Stimulated activated CD4-positive, alpha-beta T cell treated with anti-CD3 and anti-CD28 coated beads, TNF-alpha, amount 100 ng/mL, for 24 hours (primary cell): ENCODE measurements at regions not wholly inside any gene's neighbourhood (a gene's known extent, or its start where the extent isn't known, plus 50 kb on each side); places are given as distances from the start of the nearest gene placed in this dataset.
A peak's percentile ranks its signal among the peaks of the same experiment; 100 is the strongest.

Source experiments
- DNase-seq, 3 experiments: peaks; one replicate each; pipeline ENCODE4 v3.0.0-alpha.2; 2020; ENCODE audit warnings: low read depth in 3 of 3

DNA sequence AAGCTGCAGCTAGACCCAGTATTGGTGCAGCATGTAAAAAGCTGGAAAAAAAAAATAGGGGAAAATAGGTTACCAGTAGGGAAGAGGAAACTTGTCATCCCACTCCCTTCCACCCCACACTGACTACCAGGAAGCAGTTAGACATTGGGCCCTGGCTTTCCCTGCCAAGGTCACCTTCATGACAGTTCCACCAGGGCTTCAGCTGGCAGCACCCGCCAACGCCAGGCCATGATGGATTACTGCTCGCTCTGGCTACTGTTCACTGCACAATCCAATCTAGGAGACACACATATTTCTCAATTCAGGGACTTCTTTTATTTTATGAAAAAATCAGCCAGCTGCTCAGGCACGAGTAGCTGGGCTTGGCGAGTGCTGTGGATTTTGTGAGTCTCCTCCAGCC is 127.7 kb downstream of the DMRTA2 start:
- DNase-seq, result no peak

DNA sequence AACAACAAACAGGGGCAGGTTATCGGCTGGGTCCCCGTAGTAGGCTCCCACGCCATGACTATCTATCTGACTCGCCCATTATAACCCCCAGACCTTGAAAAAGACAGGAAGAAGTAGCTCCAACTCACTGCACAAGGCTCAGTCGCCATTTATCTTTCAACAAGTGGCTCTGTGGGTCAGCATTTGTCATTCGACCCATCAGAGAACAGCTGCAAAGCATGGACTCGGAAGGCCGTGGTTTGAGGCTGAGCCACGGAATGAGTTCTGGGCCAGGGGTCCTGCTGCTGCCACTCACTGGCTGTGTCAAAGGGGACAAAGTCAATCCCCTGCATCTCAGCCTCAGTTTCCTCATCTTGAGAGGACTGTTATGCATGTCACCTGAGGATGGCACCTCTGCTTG is 131.0 kb downstream of the DMRTA2 start:
- no peak for DNase-seq

DNA sequence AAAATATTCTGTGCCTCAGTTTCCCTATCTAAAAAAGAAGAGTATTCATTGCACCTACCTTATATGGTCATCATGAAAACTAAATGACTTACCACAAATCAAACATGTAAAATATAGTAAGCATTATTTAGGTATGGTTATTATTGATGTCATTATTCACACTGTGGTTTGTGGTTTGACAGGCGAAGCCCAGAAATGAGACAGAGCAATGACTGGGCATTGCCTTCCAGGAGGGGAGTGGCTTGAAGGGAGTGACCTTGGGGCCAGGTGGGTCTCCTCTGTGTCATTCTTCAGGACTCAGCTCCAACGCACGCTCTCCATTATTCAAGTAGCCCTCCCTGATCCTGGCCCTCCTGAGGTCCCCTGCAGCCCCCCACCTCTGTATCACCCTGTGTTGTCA is 133.7 kb downstream of the DMRTA2 start:
- DNase-seq, result no peak

DNA sequence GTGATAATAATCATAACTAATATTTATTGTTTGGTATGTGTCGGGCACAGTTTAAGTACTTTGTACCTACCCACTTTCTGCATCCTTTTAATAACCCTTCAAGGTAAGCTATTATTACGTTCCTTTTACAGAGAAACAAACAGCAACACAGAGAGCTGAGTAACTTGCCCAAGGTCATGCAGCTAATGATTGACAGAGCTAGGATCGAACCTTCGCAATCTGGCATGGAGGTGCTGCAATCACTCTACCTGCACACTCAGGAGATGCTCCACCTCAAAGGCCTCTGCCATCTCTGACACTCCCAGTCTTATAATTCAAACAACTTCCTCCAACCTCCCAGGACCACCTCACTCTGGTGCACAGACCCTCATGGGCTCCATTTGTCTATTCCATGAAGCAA is 137.2 kb downstream of the DMRTA2 start:
- DNase-seq, result no peak

DNA sequence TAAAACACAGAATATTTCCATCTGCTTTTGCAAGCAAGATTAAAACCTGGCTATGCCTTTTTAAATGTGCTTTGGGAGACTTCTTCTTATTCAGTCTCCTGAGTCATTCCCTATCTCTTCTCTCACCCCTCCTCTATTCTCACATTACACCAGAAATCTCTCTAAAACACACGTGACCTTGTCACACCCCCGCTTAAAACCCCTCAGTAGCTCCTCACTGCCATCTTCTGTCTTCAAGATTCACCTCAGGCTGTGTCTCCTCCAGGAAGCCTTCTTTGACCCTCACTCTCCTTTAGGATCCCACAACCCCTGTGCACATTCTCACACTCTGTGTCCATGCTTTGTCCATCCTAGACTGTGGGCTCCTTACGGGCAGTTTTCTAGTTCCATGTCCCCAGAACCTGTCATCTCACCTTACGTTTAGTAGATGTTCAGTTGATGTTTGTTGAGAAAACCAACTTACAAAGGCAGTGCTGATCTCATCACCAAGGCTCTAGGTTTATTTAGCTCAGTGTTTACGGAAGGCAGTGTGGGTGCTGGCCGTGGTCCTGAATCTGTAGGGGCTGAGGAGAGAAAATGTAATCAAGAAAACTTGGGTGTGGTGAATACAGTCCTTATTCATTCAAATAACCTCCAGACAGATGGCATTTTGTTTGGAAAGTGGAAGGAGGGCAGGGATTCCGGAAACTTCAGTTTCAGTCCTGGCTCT is 143.5 kb downstream of the DMRTA2 start:
- no peak for DNase-seq

DNA sequence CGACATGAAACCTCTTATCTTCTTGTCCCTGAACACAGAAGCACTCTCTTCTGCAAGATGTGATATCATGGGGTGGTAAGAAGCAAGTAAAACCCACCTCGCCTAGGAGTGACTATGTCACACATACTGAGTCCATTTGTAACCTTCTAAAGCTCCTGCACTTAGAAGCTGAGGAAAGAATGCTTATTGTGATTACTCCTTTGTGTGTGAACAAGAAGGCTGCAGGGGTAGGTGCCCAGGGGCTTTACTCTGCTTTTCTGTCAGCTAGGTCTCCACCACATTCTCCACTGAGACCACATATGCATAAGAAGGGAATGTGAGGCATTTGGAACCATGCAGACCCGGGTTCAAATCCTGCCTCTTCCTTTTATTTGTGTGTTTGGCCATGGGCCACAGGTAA is 144.3 kb downstream of the DMRTA2 start:
- DNase-seq, result no peak

DNA sequence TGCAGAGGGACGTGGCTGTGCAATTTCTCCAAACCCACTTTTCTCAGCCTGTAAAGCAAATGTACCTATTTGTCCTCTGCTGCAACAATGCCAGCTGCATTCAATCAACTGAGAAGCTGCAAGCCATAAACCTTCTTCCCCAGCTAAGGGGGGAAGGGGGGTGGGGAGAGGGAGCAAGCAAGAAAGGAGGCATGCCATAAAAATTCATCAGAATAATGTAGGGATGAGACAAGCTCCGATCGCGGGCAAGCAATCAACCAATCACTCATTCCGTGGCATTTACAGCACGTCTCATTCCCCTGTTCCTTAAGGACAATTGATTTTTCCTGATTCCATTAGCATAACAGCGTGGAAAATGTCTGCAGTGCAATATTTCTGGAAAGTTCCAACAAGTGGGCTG is 144.8 kb downstream of the DMRTA2 start:
- DNase-seq, result no peak

DNA sequence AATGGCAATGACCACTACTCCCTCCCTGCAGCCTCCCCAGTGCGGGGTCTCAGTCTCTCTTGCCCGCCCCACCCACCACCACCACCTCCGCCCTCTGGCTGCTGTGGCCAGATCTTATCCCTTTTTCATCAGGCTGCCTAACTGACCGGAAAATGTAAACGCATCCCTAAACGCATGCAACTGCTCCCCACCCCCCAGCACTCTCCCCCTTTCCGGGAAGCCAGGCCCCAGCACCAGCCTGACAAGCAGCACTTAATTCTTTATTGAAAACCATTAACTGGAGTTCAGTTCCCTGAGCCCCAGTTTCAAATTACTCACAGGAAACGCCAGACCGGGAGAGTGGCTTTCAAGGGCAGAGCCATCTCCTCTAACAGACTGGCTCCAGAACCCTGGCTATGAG is 147.7 kb downstream of the DMRTA2 start:
- DNase-seq, result no peak

DNA sequence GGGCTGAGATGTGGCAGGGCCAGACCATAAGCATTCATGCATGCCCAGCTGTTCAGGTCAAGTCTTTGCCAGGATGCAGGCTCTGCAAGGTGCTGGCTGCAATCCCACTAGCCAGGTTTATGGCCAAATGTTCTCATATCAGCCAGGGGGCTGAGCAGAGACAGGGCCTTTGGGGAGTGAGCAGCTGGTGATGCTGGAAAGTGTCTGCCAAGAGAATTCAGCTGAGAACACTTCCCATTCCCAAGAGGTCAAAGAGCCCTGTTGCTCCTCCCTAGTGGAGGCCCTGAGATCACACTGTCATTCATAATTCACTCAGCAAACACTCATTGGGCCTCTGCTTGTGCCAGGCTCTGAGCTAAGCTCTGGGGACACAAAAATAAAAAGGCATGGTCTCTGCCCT is 150.3 kb downstream of the DMRTA2 start:
- DNase-seq, result no peak

DNA sequence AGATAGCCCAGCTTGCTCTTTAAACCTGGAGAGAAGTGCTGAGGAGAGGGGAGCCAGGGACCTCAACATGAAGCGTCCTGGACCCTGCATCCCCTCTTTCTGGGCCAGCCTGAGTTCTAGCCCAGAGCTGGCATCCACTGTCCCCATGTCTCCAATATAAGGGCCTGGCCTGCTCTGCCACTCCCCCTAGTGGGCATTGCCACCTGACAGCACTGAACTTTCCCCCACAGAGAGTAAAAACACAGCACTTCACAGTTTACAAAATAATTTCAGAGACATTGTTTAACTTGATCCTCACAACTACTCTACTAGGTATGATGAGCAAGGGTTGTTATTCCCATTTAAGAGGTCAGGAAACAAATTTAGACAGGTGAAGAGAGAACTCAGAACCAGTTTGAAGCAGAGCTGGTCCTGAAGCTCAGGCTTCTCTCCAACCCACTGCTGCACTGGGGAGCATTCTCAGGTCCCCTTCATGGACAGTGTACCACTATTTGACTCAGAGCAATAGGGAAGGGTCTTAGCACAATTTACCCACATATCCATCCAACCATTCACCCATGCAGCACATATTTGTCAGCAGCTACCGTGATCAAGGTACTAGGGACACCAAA is 151.2 kb downstream of the DMRTA2 start:
- DNase-seq, result peak in 1 of 3 experiments; percentile 16

DNA sequence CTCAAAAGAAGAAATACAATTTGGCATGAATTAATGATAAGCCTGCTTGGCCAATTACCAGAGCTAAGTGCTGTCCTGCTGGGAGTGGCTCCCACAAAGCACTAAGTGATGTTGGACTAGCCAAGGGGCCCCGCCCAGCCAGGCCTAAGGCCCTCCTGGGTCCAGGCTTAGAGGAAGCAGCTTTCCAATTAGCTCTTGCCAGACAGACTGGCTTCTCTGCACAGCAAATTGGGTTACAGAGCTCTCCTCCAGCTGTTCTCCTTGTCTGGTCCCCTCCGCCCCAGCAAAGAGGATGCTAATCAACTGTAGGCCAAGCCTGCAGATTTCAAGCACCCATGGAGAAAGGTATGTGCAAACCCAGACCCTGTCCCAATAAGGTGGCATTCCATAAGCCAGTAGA is 151.9 kb downstream of the DMRTA2 start:
- DNase-seq, result no peak

DNA sequence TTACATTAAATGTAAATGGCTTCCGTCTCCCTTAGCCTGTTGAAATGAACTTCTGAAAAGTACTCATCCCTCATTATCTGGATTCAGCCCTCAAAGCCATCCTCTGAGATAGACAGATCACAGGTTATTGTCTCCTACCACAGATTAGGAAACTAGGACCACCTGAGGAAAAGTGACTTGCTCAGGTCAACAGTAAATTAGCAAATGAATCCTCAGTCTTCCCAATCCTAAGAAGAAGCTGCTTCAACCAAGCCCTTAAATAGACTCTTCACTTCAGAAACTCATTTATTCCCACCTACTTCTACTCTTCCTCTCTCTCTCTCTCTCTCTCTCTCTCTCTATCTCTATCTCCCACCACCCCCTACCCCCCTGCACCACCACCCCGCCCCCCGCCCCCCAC is 152.3 kb downstream of the DMRTA2 start:
- DNase-seq, result no peak

DNA sequence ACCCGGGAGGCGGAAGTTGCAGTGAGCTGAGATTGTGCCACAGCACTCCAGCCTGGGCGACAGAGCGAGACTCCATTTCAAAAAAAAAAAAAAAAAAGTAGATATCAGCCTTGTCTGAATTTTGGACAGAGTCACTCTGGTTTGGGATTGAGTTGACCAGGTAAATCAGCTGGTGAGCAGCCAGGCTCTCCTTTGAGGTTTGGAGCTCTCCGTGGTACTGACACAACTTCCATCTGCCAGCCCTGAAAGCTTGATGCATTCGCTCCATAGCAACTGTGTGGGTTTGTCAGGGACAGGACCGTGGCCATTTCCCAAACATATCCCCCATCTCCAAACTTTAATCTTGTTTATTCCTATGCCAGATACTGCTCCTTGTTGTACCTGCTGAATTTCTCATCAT is 155.2 kb downstream of the DMRTA2 start:
- DNase-seq, result no peak

DNA sequence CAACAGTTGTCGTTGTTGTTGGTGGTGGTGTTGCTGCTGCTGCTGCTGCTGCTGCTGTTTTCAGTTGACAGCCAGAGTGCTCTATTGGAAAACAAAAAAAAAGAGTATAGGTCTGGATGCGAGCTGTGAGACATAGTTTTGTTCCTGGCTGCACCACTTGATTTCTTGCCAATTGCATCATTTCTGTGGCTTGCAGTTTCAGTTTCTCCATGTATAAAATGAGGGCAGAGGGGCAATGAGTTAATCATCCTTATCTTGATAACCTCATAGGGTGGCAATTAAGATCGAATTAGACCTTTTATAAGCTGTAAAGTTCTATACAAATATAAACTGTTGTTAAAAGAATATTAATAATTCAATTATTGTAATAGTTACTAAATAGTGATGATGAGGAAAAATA is 156.7 kb downstream of the DMRTA2 start:
- no peak for DNase-seq

DNA sequence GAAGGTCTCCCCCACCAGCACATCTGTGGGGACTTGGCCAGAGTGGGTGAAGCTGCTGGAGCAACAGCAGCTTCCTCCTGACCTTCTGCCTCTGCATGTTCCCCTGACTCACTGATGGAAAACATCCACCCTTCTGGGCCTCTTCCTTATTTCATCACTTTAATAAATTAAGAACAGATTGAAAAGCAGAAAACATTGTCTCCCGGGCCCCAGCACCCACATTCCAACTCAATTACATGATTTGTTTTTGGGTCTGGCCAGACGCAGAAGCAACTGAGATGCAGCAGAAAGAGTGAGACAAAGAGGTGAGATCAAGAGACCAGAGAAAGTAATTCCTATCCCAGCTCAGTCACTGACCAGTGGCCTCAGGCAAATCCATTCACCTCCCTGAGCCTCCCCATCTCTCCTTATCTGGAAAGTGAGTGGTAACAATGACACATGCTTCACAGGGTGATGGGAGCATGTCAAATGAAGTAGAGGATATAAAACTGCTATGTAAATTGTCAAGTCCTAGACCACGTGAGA is 157.1 kb downstream of the ELAVL4 start:
- no peak for DNase-seq

DNA sequence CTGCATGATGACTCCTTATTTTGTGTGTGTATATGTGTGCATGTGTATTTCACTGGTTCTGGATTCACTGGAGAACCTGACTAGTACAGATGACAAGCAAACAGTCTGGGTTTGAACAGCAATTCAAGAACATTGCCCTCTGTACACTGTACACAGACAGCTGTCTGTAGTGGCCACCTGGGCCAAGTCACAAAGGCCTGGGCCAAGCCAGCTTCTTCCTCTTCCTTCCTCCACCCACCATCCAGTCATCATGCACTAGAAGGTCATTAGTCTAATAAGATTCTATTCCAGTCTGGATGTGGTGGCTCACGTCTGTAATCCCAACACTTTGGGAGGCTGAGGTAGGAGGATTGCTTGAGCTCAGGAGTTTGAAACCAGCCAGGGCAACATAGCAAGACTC is 155.9 kb downstream of the ELAVL4 start:
- no peak for DNase-seq

DNA sequence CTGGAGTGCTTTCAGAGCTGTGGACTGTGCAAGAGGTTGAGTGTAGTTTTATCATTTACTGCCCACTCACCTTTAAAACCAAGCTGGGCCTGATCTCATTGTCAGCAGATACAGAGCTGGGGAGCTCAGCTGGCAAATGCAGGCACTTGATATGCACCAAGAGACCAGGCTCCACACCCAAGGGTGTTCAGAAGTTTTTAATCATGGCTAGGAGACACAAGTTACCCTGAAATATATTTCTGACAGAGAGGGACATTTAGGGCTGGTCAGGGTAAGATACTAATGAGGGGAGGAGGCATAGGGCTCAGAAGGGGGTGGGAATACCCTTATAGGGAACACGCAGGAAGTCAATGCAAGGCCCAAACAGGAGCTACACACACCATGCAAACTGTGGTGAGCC is 153.7 kb downstream of the ELAVL4 start:
- no peak for DNase-seq

DNA sequence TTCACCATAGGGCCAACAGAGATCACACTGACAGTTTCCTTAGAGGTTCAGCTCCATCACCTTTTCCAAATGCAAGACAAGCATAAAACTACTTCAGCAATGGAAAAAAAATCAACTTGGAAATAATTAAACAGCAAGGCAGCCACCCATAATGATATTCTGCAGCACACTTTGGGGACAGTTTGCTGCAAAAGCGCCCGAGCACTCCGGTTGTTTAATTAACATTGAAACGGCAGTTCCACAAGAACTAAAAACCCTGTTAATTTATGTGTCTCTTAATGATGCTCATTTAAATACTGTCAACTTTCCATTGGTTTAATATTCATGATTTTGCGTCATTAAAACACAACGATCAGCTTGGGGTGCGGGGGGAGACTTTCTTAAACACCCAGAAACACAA is 153.2 kb downstream of the ELAVL4 start:
- DNase-seq, result no peak

DNA sequence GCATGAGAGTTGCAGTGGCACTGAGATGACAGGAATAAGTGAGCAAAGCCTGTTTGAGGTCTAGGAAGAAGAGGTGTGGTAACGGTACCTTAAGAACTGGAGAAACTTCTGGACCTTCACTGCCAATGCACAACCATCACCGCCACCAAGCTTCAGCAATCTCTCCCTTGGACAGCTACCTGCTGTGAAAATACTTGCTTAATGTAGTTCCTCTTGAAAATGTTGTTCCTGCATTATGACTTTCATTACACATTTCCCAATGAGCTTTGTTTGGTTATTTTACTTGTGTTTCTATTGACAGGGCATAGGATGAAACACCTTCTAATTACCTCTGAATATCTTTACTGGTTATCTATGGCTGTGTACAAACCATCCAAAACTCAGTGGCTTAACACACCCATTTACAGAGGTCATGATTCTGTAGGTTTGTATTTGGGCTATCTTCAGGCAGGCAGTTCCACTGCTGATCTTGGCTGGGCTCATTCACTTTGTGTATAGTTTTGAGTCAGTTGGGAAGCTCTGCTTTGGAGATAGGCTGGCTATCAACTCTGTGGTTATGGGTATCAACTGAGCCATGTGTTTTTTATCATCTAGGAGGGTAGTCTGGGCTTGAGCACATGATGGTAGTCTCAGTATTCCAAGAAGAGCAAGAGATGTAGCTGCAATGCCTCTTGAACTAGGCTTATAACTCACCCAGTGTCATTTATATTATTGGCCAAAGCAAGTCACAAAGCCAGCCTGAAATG is 149.4 kb downstream of the ELAVL4 start:
- DNase-seq, result no peak

DNA sequence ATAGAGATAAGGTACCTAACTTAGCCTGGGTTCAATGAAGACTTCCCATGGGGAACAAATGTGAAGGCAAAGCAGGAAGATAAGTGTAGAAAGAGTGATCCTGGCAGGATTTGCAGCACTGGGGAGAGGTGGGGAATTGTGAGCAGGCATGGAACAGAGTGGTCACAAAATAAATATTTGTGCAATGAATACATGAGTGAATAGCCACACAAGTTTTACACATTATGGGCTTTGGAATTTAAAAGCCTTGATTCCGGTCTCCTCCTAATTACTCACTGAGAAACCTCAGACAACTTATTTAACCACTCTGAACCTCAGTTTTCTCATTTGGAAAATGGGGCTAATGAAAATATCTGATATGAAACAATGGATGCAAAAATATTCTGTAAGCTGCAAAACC is 148.3 kb downstream of the ELAVL4 start:
- no peak for DNase-seq
